GM19025 (cell line): ENCODE measurements at regions not wholly inside any gene's neighbourhood (a gene's known extent, or its start where the extent isn't known, plus 50 kb on each side); places are given as distances from the start of the nearest gene placed in this dataset.

Experiments
- ATAC-seq: cut with Tn5 transposase; IDR thresholded peaks from one replicate; pipeline ENCODE4 v1.9.1; 2021; ENCODE audit warnings: mild to moderate bottlenecking, low read depth, moderate library complexity; ENCODE audit not compliant: unreplicated experiment

DNA sequence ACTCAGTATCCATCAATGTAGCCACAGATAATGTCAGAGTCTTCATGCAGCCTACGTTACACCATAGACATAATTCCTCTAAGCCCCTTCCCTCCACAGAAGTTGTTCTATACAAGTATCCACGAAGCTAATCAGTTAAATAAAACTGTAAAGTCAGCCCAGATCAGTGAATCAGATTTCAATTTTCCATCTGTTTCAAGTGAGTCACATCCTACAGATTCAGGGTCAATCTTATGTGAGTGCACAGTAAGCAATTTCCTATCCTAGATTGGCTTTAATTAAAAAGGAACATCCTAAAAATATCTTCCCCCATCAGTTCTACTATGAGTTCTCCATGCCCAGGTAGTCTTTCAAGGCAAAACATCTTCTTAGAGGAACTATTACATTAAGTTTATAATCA, 402.5 kb downstream of the EFNA5 start:
- ATAC-seq: no peak

DNA sequence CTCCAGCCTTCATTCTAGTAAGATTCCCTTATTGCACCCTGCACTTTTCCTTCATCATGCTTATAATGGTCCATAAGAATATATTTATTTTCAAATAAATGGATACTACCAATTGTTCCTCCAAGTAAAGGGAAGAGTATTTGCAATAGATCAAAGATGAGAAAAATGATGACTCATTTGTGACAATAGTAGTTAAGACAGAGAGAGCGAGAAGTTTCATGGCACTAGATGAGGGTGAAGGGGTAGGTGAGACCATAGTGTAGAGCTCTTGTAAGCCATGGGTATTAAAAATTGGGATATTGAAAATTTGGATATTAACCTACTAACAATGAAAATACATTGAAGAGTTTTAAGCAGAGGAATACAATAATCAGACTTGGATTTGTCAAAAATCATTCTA, 404.6 kb downstream of the EFNA5 start:
- no peak for ATAC-seq

DNA sequence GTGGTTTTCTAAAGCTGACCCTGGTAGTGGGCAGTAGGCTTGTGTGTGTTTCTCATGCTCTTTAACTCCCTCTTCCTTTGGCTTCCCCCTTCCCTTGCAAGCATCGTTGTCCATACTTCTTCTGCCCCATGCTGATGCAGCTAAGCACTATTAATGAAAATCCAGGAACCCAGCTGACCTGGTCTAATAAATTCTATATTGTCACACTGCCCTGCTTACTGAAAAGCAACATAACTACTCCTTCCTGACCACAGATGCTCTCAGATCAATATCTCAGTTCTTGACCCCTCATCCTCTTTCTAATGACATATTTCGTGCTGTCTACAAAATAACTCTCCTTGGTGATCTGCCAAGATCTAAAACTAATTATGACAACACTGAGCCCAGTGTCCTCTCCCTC, 405.5 kb downstream of the EFNA5 start:
- ATAC-seq: no peak

DNA sequence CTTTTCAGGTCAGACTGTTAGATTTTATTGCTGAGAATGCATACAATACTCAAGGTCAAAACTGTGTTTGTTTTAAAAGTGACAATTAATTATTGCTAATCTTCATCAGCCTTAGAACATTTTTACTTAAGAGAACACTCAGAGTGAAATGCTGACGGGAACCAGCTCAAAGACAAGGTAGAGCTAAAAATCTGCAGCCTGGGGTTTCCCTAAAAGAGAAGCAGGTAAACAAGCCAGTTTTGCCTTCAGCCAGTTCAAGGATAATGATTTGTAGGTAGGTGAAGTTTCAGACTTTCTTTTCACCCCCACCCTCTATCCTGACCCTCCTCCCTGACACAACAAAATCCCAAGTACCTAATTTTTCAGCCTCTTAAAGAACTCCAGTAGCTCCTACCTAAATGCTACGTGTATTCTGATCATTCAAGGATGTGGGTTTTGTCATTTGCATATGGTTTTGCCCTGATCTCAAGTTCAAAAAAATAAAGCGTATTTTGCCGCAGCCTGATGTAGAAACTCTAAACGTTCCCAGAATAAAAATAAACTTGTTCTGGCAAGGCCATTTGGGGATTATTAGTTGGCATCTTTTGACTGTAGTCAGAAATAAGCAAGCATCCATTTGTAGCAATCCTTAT, 407.2 kb downstream of the EFNA5 start:
- ATAC-seq: peak; percentile 82

DNA sequence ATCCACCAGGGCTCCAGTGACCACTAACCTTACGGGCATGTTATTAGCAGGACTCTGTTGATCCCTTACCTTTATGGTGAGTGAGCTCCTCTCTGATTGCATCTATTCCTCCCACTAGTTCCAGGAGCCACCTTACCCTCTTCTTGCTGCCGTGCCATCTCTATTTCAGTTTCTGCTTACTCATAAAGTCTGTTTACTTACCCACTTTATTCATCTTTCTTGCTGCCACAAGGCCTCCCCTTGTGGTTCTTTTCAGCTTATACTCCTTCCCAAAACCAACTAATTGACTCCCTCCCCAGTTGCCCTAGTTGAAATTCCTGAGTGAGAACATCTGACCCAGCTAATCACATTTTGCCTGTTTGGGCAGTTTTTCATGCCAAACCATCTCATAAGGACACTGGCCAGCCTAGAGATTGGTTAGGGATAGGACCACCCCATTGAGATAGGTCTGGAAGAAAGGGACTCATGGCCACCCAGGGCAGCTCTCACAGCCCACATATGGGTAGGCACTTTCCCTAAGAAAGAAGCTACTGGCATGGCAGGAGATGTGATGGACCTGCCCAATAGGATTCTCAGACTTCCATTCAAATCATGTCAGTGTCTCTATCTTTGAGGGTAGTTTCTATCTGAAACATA, 412.7 kb downstream of the EFNA5 start:
- peak; percentile 81 for ATAC-seq

DNA sequence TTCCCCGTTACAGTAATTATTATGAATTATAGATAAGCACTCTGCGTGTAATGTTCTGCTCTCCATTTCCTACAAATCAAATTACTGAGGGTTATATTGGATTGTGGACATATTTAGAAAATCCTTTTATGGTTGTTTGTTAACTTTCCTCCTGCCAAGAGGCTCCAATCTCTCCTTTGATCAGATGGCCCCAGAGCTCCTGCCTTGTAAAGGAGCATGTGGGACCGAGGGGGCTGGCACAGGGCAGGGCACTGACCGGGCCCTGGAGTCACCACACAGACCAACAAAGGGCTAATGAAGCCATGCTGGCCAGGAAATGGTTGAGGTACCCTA, 415.9 kb downstream of the EFNA5 start:
- no peak for ATAC-seq

DNA sequence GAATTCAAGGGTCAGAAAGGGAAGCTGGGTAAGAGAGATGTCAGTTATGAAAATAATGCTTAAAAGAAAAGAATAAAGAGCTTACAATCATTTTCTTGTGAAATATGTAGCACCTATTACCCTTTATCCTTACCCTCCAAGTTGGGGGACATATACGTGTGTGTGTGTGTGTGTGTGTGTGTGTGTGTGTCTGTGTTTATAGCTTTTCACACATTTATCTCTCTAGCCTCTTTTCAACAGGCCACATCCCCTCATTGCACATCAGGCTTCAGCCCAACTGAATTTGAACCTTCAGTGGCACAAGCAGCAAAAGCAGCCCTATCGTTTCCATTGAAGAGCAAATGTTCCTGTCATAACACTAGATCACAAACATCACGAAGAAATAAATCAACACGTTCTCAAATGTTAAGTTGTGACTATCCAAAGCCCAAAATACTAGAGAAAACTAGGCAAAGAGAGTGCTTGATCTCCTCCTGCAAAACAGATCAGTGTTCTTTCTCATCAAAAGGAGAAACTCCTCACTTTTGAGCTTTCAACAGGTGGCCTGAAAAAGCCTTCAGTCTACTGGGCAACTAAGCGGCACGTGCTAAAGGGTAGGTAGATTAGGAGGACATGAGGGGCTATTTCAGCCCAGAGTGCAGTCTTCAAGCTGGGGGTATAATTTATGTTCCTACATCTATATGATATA, 416.4 kb downstream of the EFNA5 start:
- no peak for ATAC-seq

DNA sequence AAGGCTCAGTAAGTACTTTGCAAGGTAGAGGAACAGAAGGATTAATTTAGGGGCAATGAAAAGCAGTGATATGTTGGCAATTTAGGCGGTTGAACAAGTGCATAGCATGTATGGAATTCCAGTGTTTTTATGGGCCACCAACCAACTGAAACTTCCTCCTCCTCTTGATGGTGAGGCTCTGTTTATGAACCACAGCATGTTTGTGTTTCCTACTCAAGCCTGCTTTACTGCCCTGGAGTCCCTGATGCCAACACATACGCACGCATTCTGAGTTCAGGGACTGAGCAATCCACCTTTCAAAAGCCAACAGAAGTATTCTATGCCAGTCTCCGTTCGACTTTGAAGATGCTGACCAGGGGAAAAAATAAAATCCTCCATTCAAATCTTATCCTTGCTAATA, 417.5 kb downstream of the EFNA5 start:
- no peak for ATAC-seq

DNA sequence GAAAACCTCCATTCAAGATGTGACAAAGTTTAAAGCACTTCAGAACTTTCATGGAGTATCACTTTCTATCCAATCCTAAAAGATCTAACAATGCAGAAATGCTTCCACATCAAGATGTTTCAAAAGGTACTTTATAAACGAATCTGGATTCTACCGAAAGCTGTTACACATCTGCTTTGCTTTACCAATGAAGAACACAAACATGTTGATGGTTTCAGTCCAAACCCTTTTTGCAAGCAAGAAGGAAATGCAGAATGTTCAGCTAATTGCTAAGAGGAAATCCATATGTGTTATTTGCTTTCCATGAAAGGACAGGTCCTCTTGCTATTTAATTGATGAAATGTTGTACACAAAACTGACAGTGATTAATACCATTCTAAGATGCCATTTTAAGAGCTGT, 419.6 kb downstream of the EFNA5 start:
- no peak for ATAC-seq

DNA sequence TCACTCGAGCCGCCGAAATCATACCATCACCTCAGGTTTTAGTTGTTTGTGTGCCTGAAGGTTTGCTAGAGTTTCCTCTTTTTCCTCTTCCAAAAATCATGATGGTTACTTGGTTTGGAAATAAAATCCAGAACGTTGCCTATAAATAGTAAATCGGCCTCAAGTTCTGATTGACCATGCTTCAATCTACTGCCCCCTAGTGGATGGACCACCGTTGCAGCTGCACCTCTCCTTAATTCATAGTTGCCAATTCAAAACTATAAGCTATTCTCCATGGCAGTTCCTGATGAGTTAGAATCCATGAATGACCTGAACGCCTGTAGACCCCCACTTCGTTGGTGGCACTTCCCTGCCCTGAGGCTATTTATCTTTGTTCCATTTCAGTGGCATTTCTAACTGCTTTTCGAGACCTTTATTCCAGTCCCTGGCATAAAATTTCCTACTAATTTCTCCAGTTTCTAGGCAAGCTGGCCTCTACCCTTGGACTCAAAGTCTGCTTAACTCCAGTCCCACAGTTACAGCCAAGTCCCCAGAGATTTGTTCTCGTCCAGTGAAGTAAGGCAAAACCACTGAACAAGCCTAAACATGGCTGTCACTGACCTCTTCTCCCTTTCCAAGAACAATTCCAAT, 422.6 kb downstream of the EFNA5 start:
- ATAC-seq: no peak

DNA sequence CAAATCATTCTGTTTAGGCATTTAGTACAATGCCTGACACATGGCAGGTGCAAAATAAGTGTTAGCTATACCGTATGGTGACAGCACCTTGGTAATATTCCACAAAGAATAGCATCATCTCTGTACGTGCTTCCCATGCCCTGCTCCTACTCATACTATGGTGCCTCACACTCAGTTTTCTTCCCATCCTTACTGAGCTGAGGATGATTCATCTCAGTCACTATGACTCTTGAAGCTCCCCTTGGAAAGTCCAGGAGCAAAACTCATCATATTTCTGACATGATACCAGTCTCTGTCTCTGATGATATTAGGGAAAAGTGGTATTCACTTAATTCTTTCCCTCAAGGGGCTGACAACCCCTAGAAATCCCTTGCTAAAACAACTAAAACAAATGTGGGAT, 423.3 kb downstream of the EFNA5 start:
- no peak for ATAC-seq

DNA sequence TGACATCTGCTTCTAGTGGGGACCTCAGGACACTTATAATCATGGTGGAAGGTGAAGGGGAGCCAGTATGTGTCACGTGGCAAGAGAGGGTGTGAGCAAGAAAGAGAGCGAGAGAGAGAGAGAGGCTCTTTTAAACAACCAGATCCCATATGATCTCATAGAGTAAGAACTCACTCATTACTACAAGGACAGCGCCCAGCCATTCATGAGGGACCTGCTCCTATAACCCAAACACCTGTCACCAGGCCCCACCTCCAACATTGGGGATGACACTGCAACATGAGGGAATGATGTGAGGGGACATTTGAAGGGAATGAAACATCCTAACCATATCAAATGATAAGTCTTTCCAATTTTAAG, 427.5 kb downstream of the EFNA5 start:
- no peak for ATAC-seq

DNA sequence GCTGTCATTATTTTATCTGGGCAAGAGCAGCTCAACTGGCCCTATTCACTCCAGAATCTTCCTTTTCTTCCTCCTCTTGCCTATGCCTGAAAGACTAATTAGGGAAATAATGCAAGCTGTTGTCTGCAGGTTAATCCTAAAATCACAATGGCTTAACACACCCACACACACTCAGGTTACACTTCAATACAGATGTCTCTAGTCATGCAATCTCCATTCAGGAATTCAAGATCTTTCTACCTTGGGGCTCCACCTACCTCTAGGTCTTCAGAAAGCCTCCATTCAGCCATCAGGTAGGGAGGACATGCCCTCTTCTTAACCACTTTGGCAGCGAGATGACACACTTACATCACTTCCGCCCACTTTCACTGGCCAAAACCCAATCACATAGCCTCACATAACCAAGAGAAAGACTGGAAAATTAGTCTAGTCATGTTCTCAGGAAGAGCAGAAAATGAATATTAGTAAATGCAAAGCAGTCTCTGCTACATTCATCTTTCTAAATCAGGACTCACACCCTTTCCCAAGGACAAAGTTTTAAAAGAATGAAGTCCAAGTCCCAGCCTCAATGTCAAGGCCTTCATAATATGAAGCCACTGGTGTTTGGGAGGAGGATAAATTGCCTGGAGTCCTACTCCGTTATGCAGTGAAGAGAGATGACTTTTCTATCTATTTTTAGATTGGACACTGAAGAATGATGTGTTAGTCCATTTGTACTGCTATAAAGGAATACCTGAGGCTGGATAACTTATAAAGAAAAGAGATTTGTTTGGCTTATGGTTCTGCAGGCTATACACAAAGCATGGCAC, 428.1 kb downstream of the EFNA5 start:
- no peak for ATAC-seq

DNA sequence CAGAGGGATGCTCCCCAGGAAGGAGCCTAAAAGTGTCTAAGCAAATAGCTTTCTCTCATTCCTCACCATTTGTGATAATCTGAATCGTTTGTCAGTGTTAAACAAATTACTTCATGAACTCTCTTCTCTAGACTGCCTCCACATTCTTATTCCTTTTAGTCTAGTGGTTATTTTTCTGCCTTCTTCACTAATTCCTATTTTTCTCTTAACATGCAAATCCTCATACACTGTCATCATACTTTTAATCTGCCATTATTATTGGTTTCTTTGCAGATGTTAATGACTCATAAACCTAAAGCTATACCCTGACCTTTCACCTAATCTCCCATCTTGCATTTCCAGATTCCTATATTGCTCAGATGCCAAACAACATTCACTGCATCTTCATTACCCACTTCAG, 428.9 kb downstream of the EFNA5 start:
- ATAC-seq: no peak

DNA sequence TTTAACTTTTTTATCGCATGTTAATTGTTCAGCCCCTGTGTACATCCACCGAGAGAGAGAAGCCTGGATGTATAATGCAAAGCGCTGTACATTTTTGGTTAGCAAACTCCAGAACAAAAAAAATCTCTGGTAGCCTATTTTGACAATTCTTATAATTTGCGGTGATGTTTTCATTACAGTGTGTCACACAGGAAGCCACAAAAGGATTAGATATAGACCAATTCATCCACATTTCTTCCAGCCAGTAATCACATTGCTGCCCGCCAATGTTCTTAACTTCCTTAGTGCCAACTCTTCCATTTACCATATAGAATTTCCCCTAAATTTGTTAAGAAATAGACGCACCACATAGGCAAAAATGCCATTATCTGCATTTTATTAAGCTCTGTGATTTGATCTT, 435.6 kb downstream of the EFNA5 start:
- no peak for ATAC-seq

DNA sequence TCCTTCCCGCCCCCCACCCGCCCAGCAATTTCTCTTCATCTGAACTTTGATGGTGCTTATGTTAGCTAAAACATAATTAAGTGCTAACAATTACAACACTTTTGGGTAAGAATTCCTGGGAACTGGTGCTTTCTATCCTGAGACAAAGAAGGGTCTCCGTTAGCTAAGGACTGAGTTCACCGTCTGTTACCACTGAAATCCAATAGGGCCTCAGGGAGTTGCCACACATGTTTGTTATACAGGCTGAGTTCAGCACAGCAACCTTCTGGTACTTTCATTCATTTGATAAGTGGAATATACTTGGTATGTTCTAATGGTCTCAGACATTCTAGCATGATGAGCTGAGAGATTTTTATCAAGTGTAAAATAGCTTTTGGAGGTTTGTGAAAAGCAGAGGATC, 437.9 kb downstream of the EFNA5 start:
- ATAC-seq: no peak

DNA sequence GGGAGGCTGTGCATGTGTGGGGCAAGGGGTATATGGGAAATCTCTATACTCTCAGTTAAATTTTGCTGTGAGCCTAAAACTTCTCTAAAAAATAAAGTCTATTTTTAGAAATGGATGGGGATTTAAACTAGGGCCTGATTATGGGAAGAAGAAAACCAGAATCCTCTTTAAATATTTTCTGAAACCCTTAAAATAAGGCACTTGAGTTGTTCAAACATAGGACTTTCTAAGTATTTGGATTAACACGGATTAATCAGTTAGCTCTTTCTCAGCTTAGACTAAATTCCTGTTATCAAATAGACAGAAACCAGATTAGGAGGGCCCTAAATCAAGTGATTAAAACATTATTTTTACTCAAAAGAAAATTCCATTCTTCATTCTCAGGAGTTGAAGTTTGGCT, 438.4 kb downstream of the EFNA5 start:
- ATAC-seq: no peak

DNA sequence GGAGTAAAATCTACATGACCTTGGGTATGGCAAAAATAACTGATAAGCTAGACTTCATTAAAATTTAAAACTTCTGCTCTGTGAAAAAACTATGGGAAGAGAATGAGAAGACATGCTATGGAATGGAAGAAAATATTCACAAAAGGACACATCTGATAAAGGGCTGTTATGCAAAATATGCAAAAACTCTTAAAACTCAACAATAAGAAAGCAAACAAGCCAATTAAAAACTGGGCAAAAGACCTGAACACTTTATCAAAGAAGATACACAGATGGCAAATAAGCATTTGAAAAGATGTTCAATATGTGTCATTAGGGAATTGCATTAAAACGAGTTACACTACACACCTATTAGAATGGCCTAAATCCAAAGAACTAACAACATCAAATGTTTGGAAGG, 439.5 kb downstream of the EFNA5 start:
- no peak for ATAC-seq

DNA sequence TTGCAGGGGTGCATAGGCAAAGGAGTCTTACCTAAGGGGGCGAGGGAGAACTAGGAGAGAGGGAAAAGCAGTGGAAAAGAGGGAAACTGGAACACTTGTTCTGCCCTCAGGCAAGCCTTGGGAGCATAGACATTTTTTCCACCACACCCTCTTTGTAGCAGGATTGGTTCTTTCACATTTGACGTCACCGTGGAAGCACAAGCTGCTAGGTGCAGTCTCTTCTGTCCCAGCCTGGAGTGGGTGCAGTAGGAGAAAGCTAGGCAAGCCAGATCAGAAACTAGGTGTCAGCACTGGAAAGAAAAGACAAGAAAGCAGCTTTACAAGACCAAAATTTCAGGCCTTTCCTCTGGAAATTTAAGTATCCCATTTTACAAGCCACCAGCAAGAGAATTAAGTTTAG, 440.4 kb downstream of the EFNA5 start:
- ATAC-seq: no peak

DNA sequence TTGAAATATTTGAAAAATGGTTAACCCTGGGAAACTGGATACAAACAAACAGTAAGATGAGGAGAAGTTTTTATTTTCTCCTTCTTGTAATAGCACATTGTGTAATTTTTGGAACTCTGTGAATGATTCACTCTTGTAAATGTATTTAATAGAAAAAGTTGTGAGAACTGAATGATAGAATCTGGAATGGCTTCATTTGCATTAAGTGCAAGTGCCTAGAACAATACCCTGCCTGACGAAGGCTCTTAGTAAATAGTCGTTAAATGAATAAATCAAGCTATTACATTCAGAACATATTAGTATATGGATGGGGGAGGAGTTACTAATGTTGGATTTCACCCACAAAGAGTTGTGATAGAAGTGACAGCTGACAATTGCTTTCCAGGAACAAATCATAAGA, 442.5 kb downstream of the EFNA5 start:
- no peak for ATAC-seq

DNA sequence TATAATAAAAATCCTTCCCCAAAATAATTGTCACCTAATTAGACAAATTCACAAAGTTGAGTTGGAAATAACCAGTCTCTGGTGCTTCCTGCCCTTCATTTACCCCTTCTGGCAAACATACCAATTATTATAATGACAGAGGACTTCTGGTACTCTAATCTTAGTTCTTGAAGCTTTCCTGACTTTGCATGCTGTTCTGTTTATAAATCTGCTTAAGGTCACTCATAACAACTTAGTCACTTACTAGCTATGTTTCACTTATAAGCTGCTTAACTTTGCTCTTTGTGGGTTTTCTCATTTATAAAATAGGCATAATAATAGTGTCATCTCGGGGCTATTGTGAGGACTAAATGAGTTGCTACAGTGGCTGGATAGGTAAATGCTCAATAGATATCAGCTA, 446.5 kb downstream of the EFNA5 start:
- ATAC-seq: no peak
